NB4 (cell line): ENCODE measurements at regions not wholly inside any gene's neighbourhood (a gene's known extent, or its start where the extent isn't known, plus 50 kb on each side); places are given as distances from the start of the nearest gene placed in this dataset.

Source experiments
- CTCF ChIP-seq: IDR thresholded peaks from one replicate; pipeline ENCODE4 v1.5.1; 2012; ENCODE audit warnings: low read depth, low read length
- MAX ChIP-seq: IDR thresholded peaks from 2 replicates; pipeline ENCODE4 v1.6.1; 2011; ENCODE audit warnings: low read depth, low read length
- MYC ChIP-seq: IDR thresholded peaks from 2 replicates; pipeline ENCODE4 v1.6.1; 2011; ENCODE audit warnings: low read depth, low read length
- POLR2A ChIP-seq: IDR thresholded peaks from 2 replicates; pipeline ENCODE4 v1.6.1; 2011; ENCODE audit warnings: mild to moderate bottlenecking; ENCODE audit not compliant: insufficient read length; ENCODE audit errors: extremely low read depth

GRCh38 chr4:23001478-23001877, 308.7 kb downstream of the GBA3 start:
- TF ChIP-seq CTCF (no peak), POLR2A (no peak), MAX (no peak), MYC (no peak)
